OCI-LY1 (cell line): ENCODE measurements at regions not wholly inside any gene's neighbourhood (a gene's known extent, or its start where the extent isn't known, plus 50 kb on each side); places are given as distances from the start of the nearest gene placed in this dataset.

Source experiments
- H2AFZ ChIP-seq: fragments of 200-600 bp; sonication (generic), shearing (Covaris generic); 2 replicates; pipeline ENCODE4 v1.6.0; 2014; ENCODE audit warnings: antibody characterized with exemption, mild to moderate bottlenecking, low read length
- H3F3A ChIP-seq: fragments of 200-600 bp; sonication (generic), shearing (Covaris generic); 2 replicates; pipeline ENCODE4 v1.6.0; 2014; ENCODE audit warnings: mild to moderate bottlenecking, antibody characterized with exemption, low read length, moderate library complexity; ENCODE audit not compliant: insufficient read depth
- H3K27ac ChIP-seq: fragments of 200-600 bp; sonication (generic); 2 replicates; pipeline ENCODE4 v1.5.1; 2014; ENCODE audit warnings: low read length, mixed run types, mild to moderate bottlenecking, low read depth; ENCODE audit not compliant: poor library complexity, severe bottlenecking
- H3K27me3 ChIP-seq: fragments of 200-600 bp; sonication (generic); 2 replicates; pipeline ENCODE4 v1.6.0; 2014; ENCODE audit warnings: antibody characterized with exemption, mild to moderate bottlenecking, low read length, moderate library complexity; ENCODE audit not compliant: insufficient read depth
- H3K36me3 ChIP-seq: fragments of 200-600 bp; sonication (generic); 2 replicates; pipeline ENCODE4 v1.6.1; 2014; ENCODE audit warnings: mild to moderate bottlenecking, antibody characterized with exemption, low read length, moderate library complexity, mixed read lengths; ENCODE audit not compliant: insufficient read depth
- H3K4me1 ChIP-seq: fragments of 200-600 bp; sonication (generic); 2 replicates; pipeline ENCODE4 v1.5.1; 2014; ENCODE audit warnings: mild to moderate bottlenecking, low read length, moderate library complexity; ENCODE audit not compliant: insufficient read depth, severe bottlenecking
- H3K4me2 ChIP-seq: fragments of 200-600 bp; sonication (generic), shearing (Covaris generic); 2 replicates; pipeline ENCODE4 v1.6.1; 2014; ENCODE audit warnings: low read length
- H3K4me3 ChIP-seq: fragments of 200-600 bp; sonication (generic); 2 replicates; pipeline ENCODE4 v1.5.1; 2014; ENCODE audit warnings: low read length, low read depth, mild to moderate bottlenecking, mixed read lengths; ENCODE audit not compliant: poor library complexity, severe bottlenecking
- H3K79me2 ChIP-seq: fragments of 200-600 bp; shearing (Covaris generic); 2 replicates; pipeline ENCODE4 v1.6.1; 2016; ENCODE audit warnings: mixed run types, low read length, mixed read lengths; ENCODE audit not compliant: insufficient read depth
- H3K9ac ChIP-seq: fragments of 200-600 bp; sonication (generic), shearing (Covaris generic); 2 replicates; pipeline ENCODE4 v1.6.1; 2014; ENCODE audit warnings: mild to moderate bottlenecking, low read length, mixed read lengths
- H3K9me2 ChIP-seq: fragments of 200-600 bp; sonication (generic), shearing (Covaris generic); 2 replicates; pipeline ENCODE4 v1.6.1; 2014; ENCODE audit warnings: low read depth, mild to moderate bottlenecking, low read length, mixed read lengths
- H3K9me3 ChIP-seq: fragments of 200-600 bp; shearing (Covaris generic); 2 replicates; pipeline ENCODE4 v1.6.1; 2014; ENCODE audit warnings: low read length, mixed read lengths
- H4K20me1 ChIP-seq: fragments of 200-600 bp; sonication (generic), shearing (Covaris generic); 2 replicates; pipeline ENCODE4 v1.6.0; 2016; ENCODE audit warnings: mild to moderate bottlenecking, low read length; ENCODE audit not compliant: insufficient read depth
- CTCF ChIP-seq: fragments of 200-600 bp; sonication (generic), shearing (Covaris generic); IDR thresholded peaks from 2 replicates; pipeline ENCODE4 v1.5.1; 2017; ENCODE audit warnings: mild to moderate bottlenecking, antibody characterized with exemption, low read length, moderate library complexity, mixed read lengths
- EZH2 ChIP-seq: fragments of 200-600 bp; sonication (generic), shearing (Covaris generic); IDR thresholded peaks from 2 replicates; pipeline ENCODE4 v1.8.0; 2017; ENCODE audit warnings: borderline replicate concordance, mixed run types, mild to moderate bottlenecking, antibody characterized with exemption, low read length, moderate library complexity, mixed read lengths

- H4K20me1 ChIP-seq, result no peaks in the 10 kb centered on the region
- H3K9ac ChIP-seq, result no peak overlapping the region
- no peak overlapping the region for H3K4me2 ChIP-seq
- no peaks in the 10 kb centered on the region for H3K4me1 ChIP-seq
- no peak overlapping the region for H3K27ac ChIP-seq
- no peak overlapping the region for H2AFZ ChIP-seq
- H3K9me2 ChIP-seq, result no peaks in the 10 kb centered on the region
- H3F3A ChIP-seq, result no peaks in the 10 kb centered on the region
- H3K9me3 ChIP-seq, result no peaks in the 10 kb centered on the region
- TF ChIP-seq EZH2 (no peak), CTCF (no peak)
- H3K36me3 ChIP-seq, result no peaks in the 10 kb centered on the region
- H3K4me3 ChIP-seq, result no peak overlapping the region
- H3K79me2 ChIP-seq, result no peaks in the 10 kb centered on the region
- H3K27me3 ChIP-seq, result no peaks in the 10 kb centered on the region
Measured at GRCh38 chr18:53907921-53908320, 316.5 kb downstream of the MBD2 start.

- Histone ChIP-seq H3K9me2 (no peaks in the 10 kb centered on the region), H3F3A (no peaks in the 10 kb centered on the region), H4K20me1 (no peaks in the 10 kb centered on the region), H3K79me2 (no peaks in the 10 kb centered on the region), H2AFZ (no peak overlapping the region), H3K9me3 (no peaks in the 10 kb centered on the region), H3K4me1 (no peaks in the 10 kb centered on the region), H3K36me3 (no peaks in the 10 kb centered on the region), H3K9ac (no peak overlapping the region), H3K27me3 (no peaks in the 10 kb centered on the region), H3K4me3 (no peak overlapping the region), H3K4me2 (no peak overlapping the region), H3K27ac (no peak overlapping the region)
- TF ChIP-seq CTCF (no peak), EZH2 (no peak)
Measured at GRCh38 chr18:53906681-53907080, 317.8 kb downstream of the MBD2 start.

- H3K9ac ChIP-seq, result no peak overlapping the region
- TF ChIP-seq CTCF, result no peak
Measured at GRCh38 chr18:53894675-53895442, 329.6 kb downstream of the MBD2 start.

More at GRCh38 chr18:53894675-53895442, 329.6 kb downstream of the MBD2 start:
- H3K27me3 ChIP-seq, result no peaks in the 10 kb centered on the region
- H3K36me3 ChIP-seq, result no peaks in the 10 kb centered on the region
- H2AFZ ChIP-seq, result no peak overlapping the region
- H3K4me3 ChIP-seq, result no peak overlapping the region
- no peaks in the 10 kb centered on the region for H3K4me1 ChIP-seq
- no peaks in the 10 kb centered on the region for H3F3A ChIP-seq
- no peaks in the 10 kb centered on the region for H3K9me3 ChIP-seq
- no peaks in the 10 kb centered on the region for H3K79me2 ChIP-seq
- H3K27ac ChIP-seq, result no peak overlapping the region
- no peaks in the 10 kb centered on the region for H3K9me2 ChIP-seq
- no peaks in the 10 kb centered on the region for H4K20me1 ChIP-seq
- no peak overlapping the region for H3K4me2 ChIP-seq
